ENCODE measurements at regions not wholly inside any gene's neighbourhood (a gene's known extent, or its start where the extent isn't known, plus 50 kb on each side); places are given as distances from the start of the nearest gene placed in this dataset.

- Histone ChIP-seq H3K4me3 (no peak overlapping the region), H3K4me1 (no peaks in the 10 kb centered on the region), H3K27me3 (no peaks in the 10 kb centered on the region), H3K27ac (no peak overlapping the region), H3K9me3 (no peaks in the 10 kb centered on the region), H3K36me3 (no peaks in the 10 kb centered on the region)
- TF ChIP-seq POLR2A (IDR thresholded peaks at IDR 0.05) (no peak), EP300 (IDR thresholded peaks at IDR 0.05) (no peak), CTCF (IDR thresholded peaks at IDR 0.05) (no peak), POLR2AphosphoS5 (IDR thresholded peaks at IDR 0.05) (no peak)
- DNase-seq, result no peak
- 79 to 84% (median 82%) methylated on average over 4 of the region's 4 CpGs for WGBS, 5 donors
- intact Hi-C loops (cut with DNase I; ENCODE audit: low total_unique reads), result no loop called here
Observed at GRCh38 chr10:21159669-21160068, 262.6 kb upstream of the NEBL start.

GRCh38 chr10:21158301-21158700, 261.2 kb upstream of the NEBL start:
- Histone ChIP-seq H3K4me3 (no peak overlapping the region), H3K36me3 (no peaks in the 10 kb centered on the region), H3K27me3 (no peaks in the 10 kb centered on the region), H3K27ac (no peak overlapping the region), H3K9me3 (no peaks in the 10 kb centered on the region), H3K4me1 (no peaks in the 10 kb centered on the region)
- intact Hi-C loops (cut with DNase I; ENCODE audit: low total_unique reads), result no loop called here
- 90 to 99% (median 96%) methylated on average over 3 of the region's 3 CpGs for WGBS, 5 donors
- DNase-seq, result no peak
- no peak for TF ChIP-seq EP300 (IDR thresholded peaks at IDR 0.05)
- no peak for TF ChIP-seq POLR2AphosphoS5 (IDR thresholded peaks at IDR 0.05)
- TF ChIP-seq CTCF (IDR thresholded peaks at IDR 0.05), result no peak
- TF ChIP-seq POLR2A (IDR thresholded peaks at IDR 0.05), result no peak

DNA sequence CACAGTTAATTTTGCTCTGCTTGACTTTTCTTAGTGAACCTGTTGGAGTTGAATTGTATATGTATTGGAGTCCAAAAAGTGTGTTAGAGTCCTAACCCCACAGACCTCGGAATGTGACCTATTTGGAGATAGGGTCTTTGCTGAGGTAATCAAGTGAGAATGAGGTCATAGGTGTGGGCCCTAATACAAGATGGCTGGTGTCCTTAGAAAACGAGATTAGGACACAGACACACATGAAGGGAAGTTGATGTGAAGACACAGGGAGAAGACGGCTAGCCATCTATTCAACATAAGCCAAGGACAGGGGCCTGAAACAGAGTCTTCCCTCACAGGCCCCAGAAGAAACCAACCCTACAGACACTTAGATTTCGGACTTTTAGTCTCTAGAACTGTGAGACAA, 260.6 kb upstream of the NEBL start:
- no peak for DNase-seq
- no peak for TF ChIP-seq POLR2A (IDR thresholded peaks at IDR 0.05)
- TF ChIP-seq EP300 (IDR thresholded peaks at IDR 0.05), result no peak
- no peak for TF ChIP-seq POLR2AphosphoS5 (IDR thresholded peaks at IDR 0.05)

DNA sequence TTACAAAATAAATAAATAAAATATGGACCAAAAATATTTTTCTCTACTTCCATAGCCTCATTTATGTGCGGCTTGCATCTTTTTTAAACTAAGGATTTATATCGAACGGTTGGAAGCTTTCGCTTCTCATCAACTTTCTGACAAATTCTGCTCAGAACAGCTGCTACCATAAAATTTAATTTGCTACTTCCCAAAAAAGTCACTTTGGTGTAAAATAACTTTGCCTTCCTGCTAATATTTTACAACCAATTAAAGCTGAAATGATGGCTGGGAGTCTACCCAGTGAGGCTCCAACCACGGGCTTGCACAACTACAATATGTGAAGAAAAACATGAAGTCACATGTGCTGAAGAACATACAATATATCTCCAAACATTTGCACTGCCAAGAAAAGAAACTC, 253.1 kb upstream of the NEBL start:
- Histone ChIP-seq H3K4me3 (no peak overlapping the region), H3K27ac (no peak overlapping the region), H3K36me3 (no peaks in the 10 kb centered on the region), H3K4me1 (no peaks in the 10 kb centered on the region), H3K27me3 (no peaks in the 10 kb centered on the region), H3K9me3 (no peaks in the 10 kb centered on the region)
- 70 to 83% (median 76%) methylated on average over 5 of the region's 5 CpGs for WGBS, 5 donors
- intact Hi-C loops (cut with DNase I; ENCODE audit: low total_unique reads), result no loop called here
- no peak for DNase-seq
- TF ChIP-seq CTCF (IDR thresholded peaks at IDR 0.05) (no peak), POLR2A (IDR thresholded peaks at IDR 0.05) (no peak), POLR2AphosphoS5 (IDR thresholded peaks at IDR 0.05) (no peak), EP300 (IDR thresholded peaks at IDR 0.05) (no peak)

More for the DNA sequence above, 260.6 kb upstream of the NEBL start:
- no peak overlapping the region for H3K4me3 ChIP-seq
- WGBS, 5 donors, result 79 to 83% (median 80%) methylated on average over 4 of the region's 4 CpGs
- H3K27me3 ChIP-seq, result no peaks in the 10 kb centered on the region
- H3K4me1 ChIP-seq, result no peaks in the 10 kb centered on the region
- H3K9me3 ChIP-seq, result no peaks in the 10 kb centered on the region
- no peak overlapping the region for H3K27ac ChIP-seq
- H3K36me3 ChIP-seq, result no peaks in the 10 kb centered on the region
- intact Hi-C loops (cut with DNase I; ENCODE audit: low total_unique reads), result no loop called here

DNA sequence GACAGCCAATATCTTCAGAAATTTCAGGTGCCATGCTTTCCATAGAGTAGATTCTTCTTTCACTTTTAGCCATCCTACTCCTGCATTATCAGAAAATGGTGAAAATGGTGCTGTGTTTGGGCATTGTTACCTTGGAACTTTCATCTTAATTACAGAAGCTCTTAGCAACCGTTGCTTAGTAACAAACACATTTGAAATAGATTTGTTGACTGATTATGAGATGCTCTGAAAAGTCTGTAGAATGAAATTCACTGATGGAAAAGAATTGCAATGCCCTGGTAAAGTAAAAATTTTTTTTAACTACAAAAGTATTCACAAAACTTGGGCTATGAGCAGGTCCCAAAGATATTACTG, 249.3 kb upstream of the NEBL start:
- H3K9me3 ChIP-seq, result no peaks in the 10 kb centered on the region
- intact Hi-C loops (cut with DNase I; ENCODE audit: low total_unique reads), result no loop called here
- H3K27ac ChIP-seq, result no peak overlapping the region
- no peak for DNase-seq
- 68 to 92% (median 80%) methylated on average over 1 of the region's 1 CpG for WGBS, 5 donors
- no peaks in the 10 kb centered on the region for H3K36me3 ChIP-seq
- no peaks in the 10 kb centered on the region for H3K27me3 ChIP-seq
- no peaks in the 10 kb centered on the region for H3K4me1 ChIP-seq
- no peak overlapping the region for H3K4me3 ChIP-seq
- TF ChIP-seq POLR2AphosphoS5 (IDR thresholded peaks at IDR 0.05) (no peak), EP300 (IDR thresholded peaks at IDR 0.05) (no peak), POLR2A (IDR thresholded peaks at IDR 0.05) (no peak), CTCF (IDR thresholded peaks at IDR 0.05) (no peak)

All from stomach (tissue), 8 donors.